HK-2 (cell line): ENCODE measurements at regions not wholly inside any gene's neighbourhood (a gene's known extent, or its start where the extent isn't known, plus 50 kb on each side); places are given as distances from the start of the nearest gene placed in this dataset.
"Not testable (repeated sequence)": the region's sequence is repeated elsewhere in the genome, so short reads cannot be mapped to it uniquely, and the experiment has no call there.

Source experiments
- DNase-seq: peaks from one replicate; pipeline ENCODE4 v3.0.0-alpha.2; 2018; ENCODE audit not compliant: unreplicated experiment

DNA sequence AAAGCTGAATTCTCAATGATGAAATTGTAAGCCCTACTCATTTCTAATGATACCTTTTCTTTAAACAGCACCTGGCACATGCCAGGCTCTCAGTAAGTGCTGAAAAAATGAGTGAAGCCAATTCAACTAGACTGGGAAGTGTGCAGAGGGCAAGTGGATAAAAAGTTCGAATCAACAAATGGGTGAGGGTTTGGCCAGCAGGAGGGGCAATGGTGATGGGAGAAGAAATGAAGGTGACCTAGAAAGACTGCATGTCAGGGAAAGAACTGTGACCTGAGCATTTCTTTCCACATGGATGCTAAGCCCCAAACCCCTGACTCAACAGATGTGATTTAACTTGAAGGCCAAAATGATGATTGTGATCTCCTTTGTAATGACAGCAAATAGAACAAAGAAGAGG lies 54.6 kb downstream of the DKK1 start:
- DNase-seq: no peak

DNA sequence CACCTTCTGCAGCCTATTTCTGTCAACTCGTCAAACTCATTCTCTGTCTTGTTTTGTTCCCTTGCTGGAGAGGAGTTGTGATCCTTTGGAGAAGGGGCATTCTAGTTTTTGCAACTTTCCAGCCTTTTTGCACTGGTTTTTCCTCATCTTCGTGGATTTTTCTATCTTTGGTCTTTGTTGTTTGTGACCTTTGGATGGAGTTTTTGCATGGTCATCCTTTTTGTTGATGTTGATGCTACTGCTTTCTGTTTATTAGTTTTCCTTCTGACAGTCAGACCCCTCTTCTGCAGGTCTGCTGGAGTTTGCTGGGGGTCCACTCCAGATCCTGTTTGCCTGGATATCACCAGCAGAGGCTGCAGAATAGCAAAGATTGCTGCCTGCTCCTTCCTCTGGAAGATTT lies 60.1 kb downstream of the DKK1 start:
- not testable (repeated sequence) for DNase-seq

DNA sequence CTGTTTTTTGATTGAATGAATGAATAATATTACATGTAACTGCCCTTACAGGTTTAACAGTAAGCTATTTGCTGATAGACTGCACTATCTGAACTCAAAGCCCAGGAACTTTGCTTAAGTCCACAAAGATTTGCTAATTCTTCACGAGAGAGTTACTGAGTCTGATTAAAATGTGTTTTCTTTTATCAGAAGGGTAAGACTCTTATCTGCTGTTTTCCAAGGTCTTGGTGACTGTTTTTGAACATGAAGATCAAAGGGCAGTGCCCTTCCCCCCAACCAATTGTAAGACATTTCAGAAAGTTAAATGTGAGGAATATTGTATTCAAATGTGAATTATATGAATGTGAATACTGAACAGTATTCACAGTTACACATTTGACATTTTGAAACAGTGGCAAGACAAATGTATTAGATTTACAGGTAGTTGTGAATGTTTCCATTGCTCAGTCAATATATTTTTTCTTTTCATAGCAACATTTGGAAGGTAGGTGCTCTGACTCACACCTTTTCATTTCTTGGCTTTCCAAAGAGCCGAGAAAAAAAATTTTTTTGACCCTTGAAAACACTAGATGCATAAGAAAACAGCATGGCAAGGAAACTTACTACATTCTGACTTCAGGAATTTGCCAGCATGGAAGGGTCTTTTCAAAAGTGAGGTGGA lies 62.7 kb downstream of the DKK1 start:
- no peak for DNase-seq

DNA sequence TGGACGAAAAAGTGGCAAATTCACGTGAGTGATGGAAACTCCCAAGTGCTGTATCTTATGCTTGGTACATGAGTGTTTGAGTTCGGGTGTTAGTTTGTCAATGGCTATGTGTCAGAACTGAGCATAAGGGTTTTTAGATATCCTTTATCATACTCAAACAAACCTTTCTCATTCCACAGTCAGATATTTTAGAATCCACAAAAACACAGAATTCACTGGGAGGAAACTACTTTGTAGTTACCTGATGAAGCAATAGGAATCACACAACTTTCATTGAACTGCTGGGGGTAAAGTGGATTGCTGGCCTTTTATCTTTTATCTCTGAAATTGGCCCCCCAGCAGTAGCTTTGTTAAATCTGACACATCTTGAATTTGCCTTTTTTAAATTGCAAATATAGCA lies 64.0 kb downstream of the DKK1 start:
- no peak for DNase-seq

DNA sequence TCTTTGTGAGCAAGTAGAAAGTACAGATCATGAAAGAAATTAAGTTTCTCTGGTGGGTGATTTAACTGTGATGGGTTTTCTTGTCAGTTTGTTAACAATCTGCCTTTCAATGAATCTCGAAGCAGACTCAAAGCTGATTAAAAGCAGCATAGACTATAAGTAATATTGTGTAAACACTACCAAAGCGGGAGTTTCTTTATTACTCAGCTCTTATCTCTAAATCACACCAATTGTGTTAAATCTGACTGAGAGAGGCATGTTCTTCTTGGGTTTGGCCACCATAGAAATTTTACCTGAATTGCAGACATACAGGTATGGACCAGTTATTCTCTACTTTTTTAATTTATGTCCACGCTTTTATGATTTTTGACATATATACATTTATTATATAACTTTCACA lies 65.2 kb downstream of the DKK1 start:
- no peak for DNase-seq

DNA sequence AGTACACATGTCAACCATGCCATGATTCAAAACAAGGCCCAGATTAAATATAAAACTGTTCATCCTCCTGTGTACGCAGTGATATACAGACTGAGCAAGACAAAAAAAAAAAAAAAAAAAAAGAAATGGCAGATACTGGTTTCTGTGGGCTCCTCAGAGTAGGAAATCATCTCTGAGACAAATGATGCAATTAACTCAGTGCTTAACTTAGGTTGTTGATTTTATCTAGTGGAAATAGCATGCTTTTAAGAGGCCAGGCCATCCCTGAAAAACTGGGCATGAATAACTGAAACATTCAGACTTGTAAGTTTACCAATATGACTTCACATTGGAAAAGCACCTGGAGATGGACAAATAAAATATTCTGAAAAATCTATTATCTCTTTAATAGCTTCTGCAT lies 69.0 kb downstream of the DKK1 start:
- DNase-seq: no peak

DNA sequence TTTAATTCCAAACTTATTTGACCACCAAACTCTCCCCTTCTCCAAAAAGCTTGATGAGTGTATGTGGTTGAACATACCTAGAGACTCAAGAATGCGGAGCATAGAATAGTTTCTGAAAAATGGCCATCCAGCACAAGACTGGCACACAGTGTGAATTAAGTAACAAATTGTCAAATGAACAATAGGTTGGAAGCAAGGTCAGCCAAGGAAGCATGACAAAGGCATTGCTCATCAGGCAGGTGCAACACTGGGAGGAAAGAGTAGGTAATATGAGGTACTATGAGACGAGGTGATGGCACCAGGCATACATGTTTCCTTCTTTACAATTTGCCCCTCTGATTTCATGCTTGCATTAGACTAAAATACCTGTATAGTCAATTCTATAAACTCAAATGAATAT lies 73.7 kb downstream of the DKK1 start:
- no peak for DNase-seq

DNA sequence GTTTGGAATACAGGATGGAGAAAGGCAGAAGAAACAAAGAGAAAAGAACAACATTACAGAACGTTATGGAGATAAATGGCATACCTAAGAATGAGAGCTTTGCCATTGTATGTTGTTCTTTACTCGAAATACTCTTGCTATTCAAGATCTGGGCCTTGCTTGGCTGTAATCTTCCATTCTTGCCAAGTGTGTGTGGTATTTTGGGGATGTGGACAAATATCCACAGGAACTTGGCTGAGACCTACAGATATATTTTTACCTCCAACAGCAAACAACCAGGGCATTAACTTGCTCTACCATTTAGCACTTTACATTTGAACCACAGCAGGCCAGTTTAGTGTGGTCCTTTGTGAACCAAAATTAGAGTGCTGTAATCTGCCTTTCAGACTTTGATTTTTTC lies 76.3 kb downstream of the DKK1 start:
- DNase-seq: no peak

DNA sequence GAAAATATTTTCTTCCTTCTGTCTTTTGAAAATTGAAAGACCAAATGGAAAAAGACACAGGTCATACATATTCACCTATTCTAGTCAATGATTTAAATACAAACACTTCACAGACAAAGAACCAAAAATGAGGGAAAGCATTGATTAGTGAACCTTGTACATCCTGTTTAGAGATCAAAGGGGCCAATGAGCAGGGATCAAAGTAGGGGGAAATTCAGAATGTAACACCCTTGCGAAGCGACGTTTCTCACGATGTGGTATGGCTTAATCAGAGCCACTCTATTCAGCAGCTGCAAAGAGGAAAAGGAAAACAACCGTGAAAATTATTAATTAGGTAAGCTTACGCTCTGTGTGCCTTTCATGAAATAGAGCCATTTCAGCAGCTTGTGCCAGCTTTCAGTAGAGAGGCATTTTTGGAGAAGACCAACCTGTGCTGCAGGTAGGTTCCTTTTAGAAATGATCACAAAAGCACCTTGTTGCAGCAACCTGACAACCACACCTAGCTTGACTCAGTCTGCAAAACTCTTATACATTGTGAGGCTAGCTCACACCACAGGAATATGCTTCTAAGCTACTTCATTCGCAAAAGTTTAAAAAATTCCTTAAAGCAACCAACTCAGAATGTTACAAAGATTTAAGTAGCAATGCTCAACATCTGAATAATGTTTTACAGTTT lies 78.0 kb downstream of the DKK1 start:
- no peak for DNase-seq

DNA sequence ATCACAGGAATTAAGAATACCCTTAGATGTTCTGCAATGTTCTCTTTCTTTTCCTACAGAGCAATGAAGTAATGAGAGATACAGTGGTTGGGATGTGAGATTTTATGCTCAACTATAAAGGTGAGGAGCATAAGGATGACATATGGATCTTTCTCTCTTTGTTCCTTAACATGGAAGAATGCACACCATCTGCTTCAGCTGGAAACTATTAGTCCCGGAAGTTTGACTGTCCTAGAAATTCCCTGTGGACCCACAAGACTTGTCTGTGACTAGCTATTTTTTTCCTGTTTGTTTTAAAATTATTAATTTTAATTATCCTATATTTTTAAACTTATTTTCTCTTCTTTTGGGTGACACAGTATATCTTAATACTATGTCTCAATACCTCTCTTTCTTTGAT lies 80.2 kb downstream of the DKK1 start:
- DNase-seq: no peak

DNA sequence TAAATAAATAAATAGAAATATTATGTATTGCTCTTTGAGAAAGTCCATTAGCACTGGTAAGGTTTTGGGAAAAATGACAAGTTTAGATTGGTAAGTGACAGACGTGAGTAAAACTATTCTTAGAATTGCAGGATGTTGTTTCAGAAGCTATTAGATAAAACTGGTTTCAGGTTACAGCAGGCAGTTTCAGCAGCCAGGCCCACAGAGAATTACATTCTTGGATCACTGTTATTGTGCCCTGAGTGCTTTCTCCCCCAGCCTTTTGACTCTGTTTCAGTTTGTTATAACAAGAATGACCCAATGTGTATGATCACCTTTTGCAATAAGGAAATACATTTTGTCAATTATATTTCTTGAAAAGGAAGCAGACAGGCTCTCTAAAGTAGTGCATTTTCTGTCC lies 86.5 kb downstream of the DKK1 start:
- DNase-seq: no peak

DNA sequence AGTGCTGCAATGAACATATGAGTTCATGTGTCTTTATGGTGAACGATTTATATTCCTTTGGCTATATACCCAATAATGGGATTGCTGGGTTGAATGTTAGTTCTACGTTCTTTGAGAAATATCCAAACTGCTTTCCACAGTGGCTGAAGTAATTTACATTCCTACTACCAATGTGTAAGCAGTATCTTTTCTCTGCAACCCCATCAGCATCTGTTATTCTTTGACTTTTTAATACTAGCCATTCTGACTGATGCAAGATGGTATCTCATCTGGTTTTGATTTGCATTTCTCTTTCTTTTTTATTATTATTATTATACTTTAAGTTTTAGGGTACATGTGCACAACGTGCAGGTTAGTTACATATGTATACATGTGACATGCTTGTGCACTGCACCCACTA lies 89.7 kb downstream of the DKK1 start:
- DNase-seq: not testable (repeated sequence)

DNA sequence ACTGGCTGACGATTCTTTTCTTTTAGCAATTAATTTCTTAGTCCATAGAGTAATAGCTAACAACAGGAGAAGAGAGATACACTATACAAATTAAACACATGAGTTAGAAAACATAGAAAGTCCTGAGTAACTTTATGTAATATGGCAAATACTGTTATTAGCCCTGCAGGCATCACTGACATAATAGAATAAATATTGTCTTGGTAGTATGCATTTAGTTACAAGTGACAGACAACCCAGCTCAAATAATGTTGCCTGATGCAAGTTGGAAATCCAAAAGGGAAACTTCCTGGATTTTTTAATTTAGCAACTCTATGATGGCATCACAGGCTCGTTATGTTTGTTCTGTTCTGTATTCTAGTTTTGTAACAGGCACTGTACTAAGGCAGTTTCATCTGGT lies 95.1 kb downstream of the DKK1 start:
- no peak for DNase-seq

DNA sequence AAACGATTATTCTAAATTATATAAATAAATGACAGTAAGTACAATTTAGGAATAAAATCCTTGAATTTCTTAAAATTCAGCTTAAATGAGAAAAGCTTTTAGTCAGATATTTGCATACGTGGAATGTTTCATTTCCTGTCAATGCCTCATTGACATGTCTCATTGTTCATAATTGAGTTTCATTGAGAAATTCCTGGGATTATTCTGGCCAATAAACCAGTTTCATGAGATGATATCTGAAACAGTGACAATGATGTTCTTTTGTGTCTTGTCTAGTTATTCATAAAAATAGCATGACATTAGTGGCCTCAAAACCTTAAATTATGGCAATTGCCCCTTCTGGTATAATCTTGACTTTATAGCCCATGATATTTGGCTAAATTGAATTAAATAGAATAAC lies 95.8 kb downstream of the DKK1 start:
- DNase-seq: no peak

DNA sequence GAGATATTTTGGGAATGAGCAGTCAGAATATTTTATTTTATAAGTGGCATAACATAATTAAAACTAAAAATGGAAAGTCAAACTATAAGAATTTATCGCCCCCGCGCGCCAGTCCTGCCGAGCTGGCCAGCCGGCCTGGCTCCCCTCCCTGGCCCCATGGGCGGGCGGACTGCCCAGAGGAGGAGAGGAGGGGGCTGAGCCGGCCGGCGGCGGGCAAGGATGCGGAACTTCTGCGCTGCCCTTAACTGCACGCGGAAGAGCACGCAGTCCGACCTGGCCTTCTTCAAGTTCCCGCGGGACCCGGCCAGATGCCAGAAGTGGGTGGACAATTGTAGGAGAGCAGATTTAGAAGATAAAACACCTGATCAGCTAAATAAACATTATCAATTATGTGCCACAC lies 96.8 kb downstream of the DKK1 start:
- DNase-seq: no peak

DNA sequence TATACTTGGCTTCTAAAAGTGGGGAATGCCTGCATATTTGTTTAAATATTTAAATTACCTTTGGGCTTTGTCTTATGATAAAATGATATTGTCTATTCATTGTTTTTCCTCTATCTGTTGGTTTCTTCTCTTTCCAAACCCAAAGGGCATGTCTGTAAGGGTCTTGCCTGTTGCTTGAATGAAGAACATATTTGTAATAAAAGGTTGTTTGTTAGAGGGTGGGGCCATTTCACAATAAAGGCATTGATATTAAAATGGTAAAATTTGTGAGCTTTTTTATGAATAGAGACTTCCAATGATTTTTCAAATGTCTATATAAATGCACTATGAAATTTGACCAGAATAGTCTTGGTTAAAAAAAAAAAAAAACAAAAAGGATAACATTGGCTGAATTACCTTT lies 105.2 kb downstream of the DKK1 start:
- DNase-seq: no peak

DNA sequence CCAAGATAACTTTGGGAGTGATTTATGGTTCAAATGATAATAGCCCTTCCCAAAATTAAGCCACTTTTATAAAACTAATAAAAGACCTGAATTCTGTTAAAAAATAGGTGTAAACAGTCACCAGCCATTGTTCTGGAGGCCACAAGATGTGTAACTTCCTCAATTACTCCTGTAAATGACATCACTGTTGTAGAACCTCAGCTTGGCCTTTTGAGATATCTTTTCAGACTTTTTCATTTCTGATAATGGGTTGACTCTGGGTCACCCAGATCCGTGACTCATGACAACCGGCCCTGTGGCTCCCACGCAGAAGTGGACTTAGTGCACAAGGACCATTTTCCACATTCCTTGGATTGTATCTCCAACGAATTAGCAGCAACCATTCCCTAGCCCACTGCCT lies 106.6 kb downstream of the DKK1 start:
- DNase-seq: no peak

DNA sequence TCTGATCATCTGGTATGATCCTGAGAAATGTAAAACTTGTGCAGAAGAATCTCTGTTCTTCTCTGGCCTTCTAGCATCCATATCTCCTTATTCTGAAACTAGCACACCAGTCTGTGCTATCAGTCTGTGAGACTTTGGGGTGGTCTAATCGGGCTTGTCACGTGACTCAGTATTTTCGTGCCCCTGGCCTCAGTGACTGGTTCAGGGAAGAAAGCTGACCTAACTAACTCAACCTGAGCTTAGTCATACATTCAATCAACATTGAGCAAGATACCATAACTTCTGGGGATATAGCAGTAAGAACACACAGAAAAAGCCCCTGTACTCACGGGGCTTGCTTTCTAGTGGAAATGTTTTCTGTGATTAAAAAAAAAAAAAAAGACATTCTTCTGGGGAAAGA lies 109.3 kb downstream of the DKK1 start:
- DNase-seq: no peak

DNA sequence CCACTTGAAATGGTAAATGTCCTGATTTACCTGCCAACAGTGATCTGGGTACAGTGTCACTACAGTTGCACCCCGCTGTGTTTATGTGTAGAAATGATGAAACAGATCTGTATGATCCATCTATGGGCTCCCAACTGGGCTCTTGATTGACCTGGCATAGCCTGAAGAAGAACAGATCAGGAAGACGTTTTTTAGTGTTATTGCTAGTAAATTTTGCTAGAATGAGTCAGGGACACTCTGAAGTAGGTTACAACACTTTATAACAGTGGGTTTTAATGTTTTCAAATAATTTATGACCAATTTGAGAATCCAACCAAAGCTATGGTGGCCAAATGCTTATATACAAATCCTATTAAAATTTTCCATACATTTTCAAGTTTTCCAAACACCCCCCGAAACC lies 110.3 kb downstream of the DKK1 start:
- no peak for DNase-seq

DNA sequence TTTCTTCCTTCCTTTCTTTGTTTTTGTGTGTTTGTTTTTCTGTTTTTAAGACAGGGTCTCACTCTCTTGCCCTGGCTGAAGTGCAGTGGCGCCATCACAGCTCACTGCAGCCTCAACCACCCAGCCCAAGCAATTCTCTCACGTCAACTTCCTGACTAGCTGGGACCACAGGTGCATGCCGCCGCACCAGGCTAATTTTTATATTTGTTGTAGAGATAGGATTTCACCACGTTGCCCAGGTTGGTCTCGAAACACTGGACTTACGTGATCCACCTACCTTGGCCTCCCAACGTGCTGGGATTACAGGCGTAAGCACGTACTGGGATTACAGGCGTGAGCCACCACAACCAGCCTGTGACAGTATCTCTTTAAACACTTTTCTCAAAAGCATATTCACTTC lies 120.7 kb downstream of the DKK1 start:
- DNase-seq: no peak

DNA sequence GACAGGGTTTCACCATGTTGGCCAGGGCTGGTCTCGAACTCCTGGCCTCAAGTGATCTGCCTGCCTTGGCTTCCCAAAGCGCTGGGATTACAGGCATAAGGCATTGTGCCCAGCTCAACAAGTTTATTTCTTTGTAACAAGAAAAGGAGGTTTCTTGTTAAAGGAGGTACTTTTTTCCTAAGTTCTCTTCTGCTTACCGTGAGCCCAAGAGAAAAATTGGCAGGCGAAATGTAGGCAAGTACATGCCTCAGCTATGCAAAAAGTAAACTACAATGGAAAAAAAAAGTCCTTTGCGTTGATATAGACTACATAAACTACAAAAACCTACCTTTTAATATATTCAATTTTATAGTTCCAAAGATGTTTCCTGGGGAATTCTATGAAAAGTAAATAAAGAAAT lies 122.6 kb downstream of the DKK1 start:
- no peak for DNase-seq

DNA sequence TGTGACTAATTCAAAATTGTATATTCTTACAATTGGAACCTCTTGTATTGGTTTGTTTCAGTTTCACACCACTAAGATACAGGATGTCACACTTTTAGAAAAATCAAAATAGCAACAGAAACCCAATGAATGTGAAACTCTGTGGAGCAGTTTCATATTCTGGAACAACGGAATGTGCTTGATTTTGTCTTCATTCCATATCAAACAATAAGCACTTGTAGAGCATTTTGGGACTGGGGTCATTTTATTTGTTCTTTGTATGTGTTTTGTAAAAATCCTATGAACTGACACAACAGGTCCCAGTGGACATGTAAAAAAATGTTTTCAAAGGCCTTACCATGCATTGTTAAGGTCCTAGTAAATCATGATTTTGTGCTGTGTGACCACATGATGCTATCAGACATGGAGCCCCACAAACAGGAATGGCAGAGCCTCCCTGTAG lies 123.1 kb downstream of the DKK1 start:
- no peak for DNase-seq

DNA sequence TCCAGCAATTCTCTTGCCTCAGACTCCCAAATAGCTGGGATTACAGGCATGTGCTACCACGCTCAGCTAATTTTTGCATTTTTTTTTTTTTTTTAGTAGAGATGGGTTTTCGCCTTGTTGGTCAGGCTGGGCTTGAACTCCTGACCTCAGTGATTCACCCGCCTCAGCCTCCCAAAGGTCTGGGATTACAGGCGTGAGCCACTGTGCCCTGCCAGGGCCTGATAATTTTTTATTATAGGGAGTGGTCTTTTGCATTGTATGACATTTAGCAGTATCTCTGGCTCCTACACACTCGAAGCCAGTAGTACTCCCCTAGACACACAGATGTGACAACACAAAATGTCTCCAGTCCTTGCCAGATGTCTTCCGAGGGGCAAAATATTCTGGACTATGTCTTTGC lies 124.0 kb downstream of the DKK1 start:
- DNase-seq: no peak
